Naive thymus-derived CD8-positive, alpha-beta T cell (primary cell): ENCODE measurements at regions not wholly inside any gene's neighbourhood (a gene's known extent, or its start where the extent isn't known, plus 50 kb on each side); places are given as distances from the start of the nearest gene placed in this dataset.

Source experiments
- ATAC-seq, 2 donors: fragments of 150-1000 bp; cut with Tn5 transposase in 1 of 2; sonication (Bioruptor Pico), chemical (Tn5 transposase) in 1 of 2; 1 replicate in 1 of 2; 2 replicates in 1 of 2; pipeline ENCODE4 v1.10.0; 2021; ENCODE audit warnings: mild to moderate bottlenecking in 2 of 2, moderate library complexity in 2 of 2
- POLR2A ChIA-PET: fragments of 350-600 bp; sonication (Branson Sonifier 250); formaldehyde crosslinking; loops from one replicate; lab custom pipeline; 2021; ENCODE audit warnings: antibody characterized with exemption; lab: Charles Lee
- DNase-seq, 10 donors: peaks; one replicate each; pipeline versions ENCODE4 v3.0.0 to v3.0.0-alpha.2; 2020 to 2022
- H3K27ac Mint-ChIP-seq, 10 donors: one replicate each; pipeline ENCODE4 v1.8.0; 2020 to 2022; ENCODE audit warnings: mild to moderate bottlenecking in 10 of 10, mixed read lengths in 10 of 10, moderate library complexity in 4 of 10, inconsistent platforms in 1 of 10
- H3K27me3 Mint-ChIP-seq, 5 donors: one replicate each; pipeline ENCODE4 v1.8.0; 2021 to 2022; ENCODE audit warnings: mixed read lengths in 5 of 5
- H3K36me3 Mint-ChIP-seq, 3 donors: one replicate each; pipeline ENCODE4 v1.8.0; 2020 to 2022; ENCODE audit warnings: mixed read lengths in 3 of 3, mild to moderate bottlenecking in 2 of 3, inconsistent platforms in 1 of 3
- H3K4me1 Mint-ChIP-seq, 4 donors: one replicate each; pipeline ENCODE4 v1.8.0; 2021 to 2022; ENCODE audit warnings: mixed read lengths in 4 of 4
- H3K4me3 Mint-ChIP-seq, 10 donors: one replicate each; pipeline ENCODE4 v1.8.0; 2020 to 2022; ENCODE audit warnings: mild to moderate bottlenecking in 10 of 10, mixed read lengths in 10 of 10, moderate library complexity in 6 of 10, inconsistent platforms in 1 of 10
- H3K9me3 Mint-ChIP-seq, 9 donors: one replicate each; pipeline ENCODE4 v1.8.0; 2020 to 2022; ENCODE audit warnings: mixed read lengths in 9 of 9, mild to moderate bottlenecking in 3 of 9, inconsistent platforms in 1 of 9, moderate library complexity in 1 of 9

- DNase-seq = no peak
- Mint-ChIP-seq H3K4me1 (no peaks in the 10 kb centered on the region), H3K27ac (no peak overlapping the region), H3K36me3 (no peaks in the 10 kb centered on the region), H3K4me3 (no peak overlapping the region), H3K27me3 (no peaks in the 10 kb centered on the region), H3K9me3 (peaks cover 0 to 3% (median 0%) of the 10 kb centered on the region in 9 donors)
- POLR2A ChIA-PET = no interaction called here
- no peak for ATAC-seq
Measured at GRCh38 chr5:85077581-85077980, 692.9 kb upstream of the EDIL3 start.

GRCh38 chr5:85096421-85096820 is 711.7 kb upstream of the EDIL3 start:
- Mint-ChIP-seq H3K4me1 (no peaks in the 10 kb centered on the region), H3K27ac (no peak overlapping the region), H3K27me3 (no peaks in the 10 kb centered on the region), H3K4me3 (no peak overlapping the region), H3K36me3 (no peaks in the 10 kb centered on the region), H3K9me3 (peaks cover 4 to 22% (median 12%) of the 10 kb centered on the region in 9 donors)
- POLR2A ChIA-PET = no interaction called here
- no peak for ATAC-seq
- DNase-seq = no peak

- Mint-ChIP-seq H3K36me3 (no peaks in the 10 kb centered on the region), H3K4me1 (no peaks in the 10 kb centered on the region), H3K27ac (no peak overlapping the region), H3K9me3 (peaks cover 0 to 12% (median 2%) of the 10 kb centered on the region in 9 donors), H3K27me3 (no peaks in the 10 kb centered on the region), H3K4me3 (no peak overlapping the region)
- POLR2A ChIA-PET = no interaction called here
- DNase-seq (no peak), ATAC-seq (no peak)
Measured at GRCh38 chr5:85108471-85108870, 723.8 kb upstream of the EDIL3 start.

- ATAC-seq (no peak), DNase-seq (no peak)
- Mint-ChIP-seq H3K4me1 (no peaks in the 10 kb centered on the region), H3K4me3 (no peak overlapping the region), H3K9me3 (peaks cover 0 to 4% (median 0%) of the 10 kb centered on the region in 9 donors), H3K36me3 (no peaks in the 10 kb centered on the region), H3K27ac (no peak overlapping the region), H3K27me3 (no peaks in the 10 kb centered on the region)
- POLR2A ChIA-PET = no interaction called here
Measured at GRCh38 chr5:85109616-85110015, 724.9 kb upstream of the EDIL3 start.

- no peaks in the 10 kb centered on the region for H3K4me1 Mint-ChIP-seq
- POLR2A ChIA-PET = no interaction called here
- peaks cover 0 to 18% (median 4%) of the 10 kb centered on the region in 9 donors for H3K9me3 Mint-ChIP-seq
- DNase-seq = no peak
- H3K36me3 Mint-ChIP-seq = no peaks in the 10 kb centered on the region
- no peak overlapping the region for H3K27ac Mint-ChIP-seq
- no peaks in the 10 kb centered on the region for H3K27me3 Mint-ChIP-seq
- no peak overlapping the region for H3K4me3 Mint-ChIP-seq
- ATAC-seq = no peak
Measured at GRCh38 chr5:85132269-85132668, 747.6 kb upstream of the EDIL3 start.

GRCh38 chr5:85140471-85140870 is 755.8 kb upstream of the EDIL3 start:
- ATAC-seq (no peak), DNase-seq (no peak)
- POLR2A ChIA-PET = no interaction called here
- H3K27me3 Mint-ChIP-seq = no peaks in the 10 kb centered on the region
- no peaks in the 10 kb centered on the region for H3K36me3 Mint-ChIP-seq
- peaks cover 0 to 16% (median 2%) of the 10 kb centered on the region in 9 donors for H3K9me3 Mint-ChIP-seq
- no peaks in the 10 kb centered on the region for H3K4me1 Mint-ChIP-seq
- no peak overlapping the region for H3K27ac Mint-ChIP-seq
- H3K4me3 Mint-ChIP-seq = no peak overlapping the region

- peaks cover 0 to 10% (median 0%) of the 10 kb centered on the region in 9 donors for H3K9me3 Mint-ChIP-seq
- no peaks in the 10 kb centered on the region for H3K4me1 Mint-ChIP-seq
- H3K27ac Mint-ChIP-seq = no peak overlapping the region
- H3K36me3 Mint-ChIP-seq = no peaks in the 10 kb centered on the region
- no peak overlapping the region for H3K4me3 Mint-ChIP-seq
- H3K27me3 Mint-ChIP-seq = no peaks in the 10 kb centered on the region
- POLR2A ChIA-PET = no interaction called here
- ATAC-seq (no peak), DNase-seq (no peak)
Measured at GRCh38 chr5:85143138-85143537, 758.5 kb upstream of the EDIL3 start.

GRCh38 chr5:85148701-85149100 is 764.0 kb upstream of the EDIL3 start:
- H3K4me3 Mint-ChIP-seq = no peak overlapping the region
- no peaks in the 10 kb centered on the region for H3K4me1 Mint-ChIP-seq
- H3K9me3 Mint-ChIP-seq = peaks cover 0 to 3% (median 0%) of the 10 kb centered on the region in 9 donors
- ATAC-seq = no peak
- DNase-seq = no peak
- no peak overlapping the region for H3K27ac Mint-ChIP-seq
- no peaks in the 10 kb centered on the region for H3K27me3 Mint-ChIP-seq
- POLR2A ChIA-PET = no interaction called here
- H3K36me3 Mint-ChIP-seq = no peaks in the 10 kb centered on the region

GRCh38 chr5:85159395-85159794 is 774.7 kb upstream of the EDIL3 start:
- no peak for ATAC-seq
- H3K27ac Mint-ChIP-seq = no peak overlapping the region
- no peaks in the 10 kb centered on the region for H3K27me3 Mint-ChIP-seq
- DNase-seq = no peak
- H3K4me3 Mint-ChIP-seq = no peak overlapping the region
- no peaks in the 10 kb centered on the region for H3K36me3 Mint-ChIP-seq
- peaks cover 0 to 14% (median 2%) of the 10 kb centered on the region in 9 donors for H3K9me3 Mint-ChIP-seq
- POLR2A ChIA-PET = no interaction called here
- no peaks in the 10 kb centered on the region for H3K4me1 Mint-ChIP-seq

- peaks cover 0 to 3% (median 0%) of the 10 kb centered on the region in 5 donors for H3K27me3 Mint-ChIP-seq
- POLR2A ChIA-PET = no interaction called here
Measured at GRCh38 chr5:85168474-85168873, 783.8 kb upstream of the EDIL3 start.

GRCh38 chr5:85170183-85170582 is 785.5 kb upstream of the EDIL3 start:
- H3K4me3 Mint-ChIP-seq = no peak overlapping the region
- no peak for DNase-seq
- H3K4me1 Mint-ChIP-seq = no peaks in the 10 kb centered on the region
- H3K27ac Mint-ChIP-seq = no peak overlapping the region
- POLR2A ChIA-PET = no interaction called here
- H3K27me3 Mint-ChIP-seq = peaks cover 0 to 3% (median 0%) of the 10 kb centered on the region in 5 donors
- H3K9me3 Mint-ChIP-seq = peaks cover 0 to 15% (median 4%) of the 10 kb centered on the region in 9 donors
- H3K36me3 Mint-ChIP-seq = no peaks in the 10 kb centered on the region
- ATAC-seq = no peak

More at GRCh38 chr5:85168474-85168873, 783.8 kb upstream of the EDIL3 start:
- no peaks in the 10 kb centered on the region for H3K4me1 Mint-ChIP-seq
- no peaks in the 10 kb centered on the region for H3K36me3 Mint-ChIP-seq
- DNase-seq (no peak), ATAC-seq (no peak)
- peaks cover 0 to 18% (median 4%) of the 10 kb centered on the region in 9 donors for H3K9me3 Mint-ChIP-seq
- no peak overlapping the region for H3K4me3 Mint-ChIP-seq
- no peak overlapping the region for H3K27ac Mint-ChIP-seq

- H3K27me3 Mint-ChIP-seq = no peaks in the 10 kb centered on the region
- H3K27ac Mint-ChIP-seq = no peak overlapping the region
- POLR2A ChIA-PET = no interaction called here
- peaks cover 0 to 3% (median 0%) of the 10 kb centered on the region in 9 donors for H3K9me3 Mint-ChIP-seq
- H3K4me3 Mint-ChIP-seq = no peak overlapping the region
- no peaks in the 10 kb centered on the region for H3K4me1 Mint-ChIP-seq
- ATAC-seq (no peak), DNase-seq (no peak)
- no peaks in the 10 kb centered on the region for H3K36me3 Mint-ChIP-seq
Measured at GRCh38 chr5:85173469-85173868, 788.8 kb upstream of the EDIL3 start.

- H3K27ac Mint-ChIP-seq = no peak overlapping the region
- peaks cover 0 to under 1% (median 0%) of the 10 kb centered on the region in 4 donors for H3K4me1 Mint-ChIP-seq
- no peak overlapping the region for H3K4me3 Mint-ChIP-seq
- DNase-seq = no peak
- POLR2A ChIA-PET = no interaction called here
- H3K9me3 Mint-ChIP-seq = no peaks in the 10 kb centered on the region
- H3K27me3 Mint-ChIP-seq = no peaks in the 10 kb centered on the region
- ATAC-seq = no peak
- no peaks in the 10 kb centered on the region for H3K36me3 Mint-ChIP-seq
Measured at GRCh38 chr5:85182344-85182743, 797.7 kb upstream of the EDIL3 start.

- DNase-seq (no peak), ATAC-seq (no peak)
- Mint-ChIP-seq H3K9me3 (peaks cover 0 to 15% (median 4%) of the 10 kb centered on the region in 9 donors), H3K4me1 (peaks cover 0 to 2% (median 0%) of the 10 kb centered on the region in 4 donors), H3K27ac (no peak overlapping the region), H3K36me3 (no peaks in the 10 kb centered on the region), H3K4me3 (no peak overlapping the region), H3K27me3 (no peaks in the 10 kb centered on the region)
- POLR2A ChIA-PET = no interaction called here
Measured at GRCh38 chr5:85204289-85204688, 819.6 kb upstream of the EDIL3 start.
